GM21447 (cell line): ENCODE measurements at regions not wholly inside any gene's neighbourhood (a gene's known extent, or its start where the extent isn't known, plus 50 kb on each side); places are given as distances from the start of the nearest gene placed in this dataset.

ENCODE experiments used
- ATAC-seq: cut with Tn5 transposase; IDR thresholded peaks from one replicate; pipeline ENCODE4 v1.9.1; 2021; ENCODE audit not compliant: unreplicated experiment

DNA sequence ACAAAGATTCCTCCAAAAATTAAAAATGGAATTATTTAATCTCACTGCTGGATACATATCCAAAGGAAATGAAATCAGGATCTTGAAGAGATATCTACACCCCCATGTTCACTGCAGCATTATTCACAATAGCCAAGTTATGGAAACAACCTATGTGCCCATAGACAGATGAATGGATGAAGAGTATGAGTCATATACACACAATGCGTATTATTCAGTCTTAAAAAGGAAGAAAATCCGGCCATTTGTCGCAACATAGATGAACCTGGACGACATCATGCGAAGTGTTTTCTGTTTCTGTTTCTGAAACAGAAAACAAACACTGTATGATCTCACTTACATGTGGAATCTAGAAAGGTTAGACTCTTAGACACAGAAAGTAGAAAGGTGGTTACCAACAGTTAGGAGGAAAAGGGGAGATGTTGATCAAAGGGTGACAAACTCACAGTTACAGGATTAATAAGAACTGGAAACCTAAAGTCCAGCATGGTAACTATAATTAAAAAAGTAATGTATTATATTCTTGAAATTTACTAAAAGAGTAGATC lies 87.8 kb upstream of the ERBB4 start:
- no peak for ATAC-seq

DNA sequence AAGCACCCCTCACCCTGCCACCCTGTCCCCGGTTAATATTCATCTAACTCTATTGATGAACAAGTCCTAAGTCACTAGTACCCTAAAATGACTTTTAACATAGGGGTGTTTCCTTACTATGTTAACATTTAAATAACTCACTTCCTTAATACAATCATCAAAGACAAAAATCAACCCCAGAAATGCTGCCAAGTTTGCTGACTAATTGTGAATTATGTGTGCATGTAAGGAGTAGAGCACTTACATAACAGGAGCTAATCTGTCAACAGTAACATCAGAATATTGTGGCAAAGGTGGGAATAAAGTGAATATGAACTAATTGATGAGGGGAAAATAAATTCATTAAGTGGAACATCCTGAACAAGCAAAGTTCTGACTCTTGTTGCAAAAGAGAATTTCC lies 81.4 kb upstream of the ERBB4 start:
- ATAC-seq: no peak

DNA sequence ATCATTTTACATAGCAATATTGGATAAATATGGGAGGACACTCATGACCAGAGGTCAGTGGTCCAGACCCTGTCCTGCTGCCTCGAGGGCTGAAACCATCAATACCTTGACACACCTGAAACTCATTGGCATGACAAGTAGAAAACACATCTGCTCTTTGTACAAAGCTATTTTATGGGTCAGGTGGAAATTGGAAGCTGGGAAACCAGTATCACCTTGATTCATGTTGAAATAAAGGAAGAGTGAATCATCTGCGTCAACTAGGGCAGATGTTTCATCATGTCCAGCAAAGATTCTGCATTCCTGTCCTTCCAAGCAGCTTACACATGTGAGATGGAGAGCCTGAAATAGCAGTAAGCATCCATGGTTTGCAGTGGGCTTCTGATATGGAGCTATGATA lies 80.0 kb upstream of the ERBB4 start:
- ATAC-seq: no peak

DNA sequence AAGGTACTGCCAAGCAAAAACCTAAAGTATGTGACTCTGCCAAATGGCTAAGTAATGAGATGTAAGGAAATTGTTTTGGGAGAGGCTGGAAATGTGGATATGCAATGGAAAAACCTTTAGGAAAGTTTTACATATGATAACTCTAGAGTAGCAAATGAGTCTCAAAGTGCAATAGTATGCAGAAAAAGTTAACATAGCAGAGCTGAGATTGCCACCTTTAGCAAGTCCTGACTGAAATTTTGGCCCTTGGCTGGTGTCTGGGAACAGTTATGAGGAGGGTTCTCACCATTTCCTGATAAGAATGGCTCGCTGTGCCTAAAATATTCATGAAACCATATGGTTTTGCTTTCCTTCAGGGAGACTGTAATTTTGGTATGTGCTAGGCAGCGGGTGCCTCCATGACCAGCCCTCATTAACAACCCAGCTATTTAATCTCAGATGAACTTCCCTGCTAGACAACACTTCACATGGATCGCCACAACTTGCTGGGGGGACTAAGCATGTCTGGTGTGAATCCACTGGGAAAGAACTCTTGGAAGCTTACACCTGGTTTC lies 72.3 kb upstream of the ERBB4 start:
- no peak for ATAC-seq

DNA sequence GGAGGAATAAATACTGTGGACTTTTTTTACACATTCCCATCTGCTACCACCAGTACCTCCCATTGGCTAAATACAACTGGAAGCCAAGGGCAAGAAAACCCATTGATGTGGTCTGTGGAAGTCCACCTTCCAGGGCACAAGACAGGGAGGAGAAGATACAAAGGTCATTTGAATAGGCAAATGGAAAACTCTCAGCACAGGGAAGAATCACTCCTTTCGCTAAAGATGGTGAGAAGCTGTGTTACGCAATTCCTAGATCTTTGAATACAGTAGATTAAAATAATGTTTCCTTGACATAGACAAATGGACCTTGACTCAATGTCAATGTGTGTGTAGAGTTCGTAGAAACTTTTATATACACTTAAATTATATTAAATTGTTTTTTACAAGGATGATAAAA lies 70.9 kb upstream of the ERBB4 start:
- no peak for ATAC-seq

DNA sequence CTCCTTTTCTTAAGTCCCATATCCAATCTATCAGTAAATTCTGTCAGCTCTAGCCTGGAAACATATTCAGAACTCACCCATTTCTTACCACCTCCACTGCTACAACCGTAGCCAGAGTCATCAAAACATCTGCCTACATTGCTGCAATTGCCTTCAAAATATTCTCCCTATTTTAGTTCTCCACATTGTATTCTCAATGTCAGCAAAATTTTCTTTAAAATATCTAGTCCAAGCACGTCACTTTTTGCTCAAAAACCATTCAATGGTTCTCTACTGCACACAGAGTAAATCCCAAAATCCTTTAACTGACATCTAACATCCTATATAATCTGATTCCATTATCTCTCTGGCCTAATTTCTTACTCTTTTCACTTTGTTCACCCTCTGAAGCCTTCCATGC lies 68.5 kb upstream of the ERBB4 start:
- no peak for ATAC-seq

DNA sequence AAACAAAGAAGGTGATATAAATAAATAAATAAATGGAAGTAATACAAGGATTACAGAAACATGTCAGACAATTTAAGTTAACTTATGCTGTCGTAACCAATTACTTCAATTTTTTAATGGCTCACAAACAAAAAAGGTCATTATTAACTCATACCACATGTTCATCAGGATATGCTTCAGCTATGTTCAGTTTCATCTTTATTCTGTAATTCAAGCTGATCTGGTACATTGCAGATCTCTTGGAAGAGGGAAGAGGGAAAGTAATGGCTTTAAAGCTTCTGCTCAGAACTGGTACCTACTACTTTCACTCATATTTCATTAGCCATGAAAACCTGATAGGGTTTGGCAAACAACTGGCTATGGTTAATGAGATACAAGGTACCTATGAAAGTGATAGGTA lies 67.6 kb upstream of the ERBB4 start:
- ATAC-seq: no peak

DNA sequence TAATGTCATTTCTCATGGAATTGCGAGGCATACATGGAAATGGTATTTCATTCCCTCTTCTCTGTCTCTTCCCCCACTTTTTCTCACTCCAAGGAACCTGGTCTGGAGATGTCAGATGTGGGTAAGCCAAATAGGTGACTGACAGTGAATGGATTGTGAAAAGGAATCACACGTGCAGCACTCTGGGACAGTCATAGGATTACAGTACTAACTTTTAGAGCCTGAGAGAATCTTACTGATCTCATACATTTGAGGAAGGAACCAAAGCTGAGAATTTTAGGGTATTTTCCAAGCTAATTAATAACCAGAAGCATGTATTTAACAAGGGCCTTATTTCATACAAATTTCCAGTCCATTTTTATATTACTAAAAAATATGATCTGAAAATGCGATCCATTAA lies 58.1 kb upstream of the ERBB4 start:
- no peak for ATAC-seq

DNA sequence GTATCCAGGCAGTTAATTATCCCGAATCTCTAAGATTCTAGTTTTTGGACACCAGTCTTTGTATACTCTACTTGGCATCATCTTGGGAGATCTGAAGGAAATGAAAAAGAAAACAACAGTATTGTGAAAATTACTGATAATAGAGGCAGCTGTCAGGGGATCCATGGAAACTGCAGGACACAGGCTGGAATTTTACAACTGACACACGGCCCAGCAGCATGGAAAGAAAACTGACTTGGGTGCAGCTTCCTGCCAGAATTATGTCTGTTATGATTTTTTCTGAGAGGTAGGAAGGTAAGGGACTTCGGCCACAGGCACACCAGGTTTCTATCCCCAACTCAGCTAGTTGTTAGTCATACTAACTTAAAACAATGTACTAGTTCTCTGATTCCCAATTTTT lies 57.7 kb upstream of the ERBB4 start:
- ATAC-seq: no peak

DNA sequence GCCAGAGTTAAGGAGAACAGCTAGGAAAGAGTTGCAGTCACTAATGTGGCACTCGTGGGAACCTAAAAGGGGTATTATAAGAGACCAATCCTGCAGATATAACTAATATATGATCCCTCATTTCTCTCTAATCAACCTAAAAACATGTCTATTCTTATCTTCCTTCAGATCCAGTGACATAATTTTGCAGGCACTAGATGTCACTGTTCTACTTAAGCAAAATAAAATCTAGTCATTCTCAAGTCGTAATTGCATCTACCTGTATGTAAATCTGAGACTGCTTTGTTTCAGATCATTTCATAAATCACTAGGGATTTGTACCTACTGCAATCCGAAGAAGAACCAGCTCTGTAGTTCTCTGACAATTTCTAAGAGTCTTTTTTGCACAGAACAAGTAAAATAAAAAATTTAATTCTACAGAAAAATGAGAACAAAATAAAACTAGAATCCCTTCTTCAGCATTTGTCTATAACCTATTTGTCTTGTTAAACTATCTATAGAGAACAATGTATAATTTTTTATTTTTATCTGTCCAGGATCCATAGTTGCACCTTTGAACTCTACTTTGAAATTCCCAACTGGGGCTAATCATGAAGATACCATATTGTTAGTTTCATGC lies 56.5 kb upstream of the ERBB4 start:
- no peak for ATAC-seq

DNA sequence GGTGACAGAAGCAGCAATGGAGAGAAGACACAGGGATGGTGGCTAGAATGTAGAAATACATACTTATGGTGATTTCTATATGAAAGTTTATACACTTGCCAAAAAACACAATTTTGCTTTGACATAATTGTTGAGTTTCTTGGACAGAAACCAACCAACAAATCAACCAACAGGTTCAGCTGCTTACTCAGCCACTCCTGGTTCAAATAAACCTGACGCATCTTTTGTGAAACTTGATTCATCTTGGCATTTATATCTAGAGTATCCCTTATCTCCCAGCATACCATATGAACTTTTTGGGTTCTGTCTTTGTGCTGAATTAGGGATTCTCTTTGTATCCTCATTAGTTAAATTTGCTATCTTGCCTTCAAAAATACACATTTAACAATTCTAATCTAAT lies 54.1 kb upstream of the ERBB4 start:
- no peak for ATAC-seq
